Suppressor macrophage (primary cell): ENCODE measurements at regions not wholly inside any gene's neighbourhood (a gene's known extent, or its start where the extent isn't known, plus 50 kb on each side); places are given as distances from the start of the nearest gene placed in this dataset.
"Not testable (repeated sequence)": the region's sequence is repeated elsewhere in the genome, so short reads cannot be mapped to it uniquely, and the experiment has no call there.

Experiments used
- DNase-seq, 4 experiments: peaks; one replicate each; pipeline ENCODE4 v3.0.0-alpha.2; 2020 to 2022

- no peak for DNase-seq
Observed at GRCh38 chr1:157288492-157288891, 150.3 kb upstream of the ETV3 start.

- no peak for DNase-seq
Observed at GRCh38 chr1:157288006-157288405, 149.8 kb upstream of the ETV3 start.

- no peak for DNase-seq
Observed at GRCh38 chr1:157287462-157287861, 149.3 kb upstream of the ETV3 start.

- no peak for DNase-seq
Observed at GRCh38 chr1:157286646-157287420, 148.6 kb upstream of the ETV3 start.

- peak in 1 of 4 experiments; percentile 13 for DNase-seq
Observed at GRCh38 chr1:157286096-157286495, 147.9 kb upstream of the ETV3 start.

- peak in 3 of 4 experiments; percentile 35 to 52 (median 52) for DNase-seq
Observed at GRCh38 chr1:157284451-157284850, 146.3 kb upstream of the ETV3 start.

- DNase-seq = no peak
Observed at GRCh38 chr1:157279802-157280140, 141.6 kb upstream of the ETV3 start.

- DNase-seq = no peak
Observed at GRCh38 chr1:157279138-157279801, 141.1 kb upstream of the ETV3 start.

- no peak for DNase-seq
Observed at GRCh38 chr1:157278383-157279137, 140.4 kb upstream of the ETV3 start.

GRCh38 chr1:157277913-157278312 is 139.7 kb upstream of the ETV3 start:
- no peak for DNase-seq

GRCh38 chr1:157277281-157277680 is 139.1 kb upstream of the ETV3 start:
- no peak for DNase-seq

- peak in 3 of 4 experiments; percentile 13 to 47 (median 41) for DNase-seq
Observed at GRCh38 chr1:157274698-157275534, 136.7 kb upstream of the ETV3 start.

- DNase-seq = no peak
Observed at GRCh38 chr1:157272729-157273524, 134.7 kb upstream of the ETV3 start.

GRCh38 chr1:157272264-157272663 is 134.1 kb upstream of the ETV3 start:
- DNase-seq = no peak

- DNase-seq = no peak
Observed at GRCh38 chr1:157270705-157271274, 132.6 kb upstream of the ETV3 start.

GRCh38 chr1:157269656-157270375 is 131.6 kb upstream of the ETV3 start:
- peak; percentile 29 to 67 (median 31) for DNase-seq

GRCh38 chr1:157262891-157263290 is 124.7 kb upstream of the ETV3 start:
- no peak for DNase-seq

- no peak for DNase-seq
Observed at GRCh38 chr1:157262422-157262821, 124.2 kb upstream of the ETV3 start.

- not testable (repeated sequence) for DNase-seq
Observed at GRCh38 chr1:157255891-157256290, 117.7 kb upstream of the ETV3 start.

- not testable (repeated sequence) for DNase-seq
Observed at GRCh38 chr1:157254183-157254582, 116.0 kb upstream of the ETV3 start.

GRCh38 chr1:157252473-157252872 is 114.3 kb upstream of the ETV3 start:
- no peak for DNase-seq
